GM12878 (cell line): ENCODE measurements at regions not wholly inside any gene's neighbourhood (a gene's known extent, or its start where the extent isn't known, plus 50 kb on each side); places are given as distances from the start of the nearest gene placed in this dataset.

Source experiments
- ATAC-seq: fragments of 200-7000 bp; cut with Tn5 transposase; 3 replicates; pipeline ENCODE4 v1.9.1; 2020; ENCODE audit warnings: mild to moderate bottlenecking, moderate library complexity
- BruUV-seq: library from RNA; stranded (reverse); fragments of 400-500 nt; replicated peaks from 2 replicates; lab custom pipeline; 2021; lab: Mats Ljungman, UMichigan
- CTCF ChIA-PET: fragments of 300-600 bp; sonication (Branson Sonifier 250); formaldehyde crosslinking; extraction: SDS; loops from one replicate; lab custom pipeline; 2021; ENCODE audit warnings: inconsistent platforms; lab: Yijun Ruan, JAX
- POLR2A ChIA-PET: fragments of 350-600 bp; formaldehyde crosslinking; extraction: SDS; loops from one replicate; lab custom pipeline; 2021; ENCODE audit warnings: inconsistent platforms; lab: Charles Lee
- RAD21 ChIA-PET: fragments of 300-600 bp; sonication (Branson Sonifier 250); formaldehyde crosslinking; loops from one replicate; lab custom pipeline; 2023; ENCODE audit warnings: antibody characterized with exemption; ENCODE audit not compliant: unreplicated experiment; lab: Charles Lee
- SMC1A ChIA-PET: fragments of 300-600 bp; sonication (Branson Sonifier 250); formaldehyde crosslinking; loops from one replicate; lab custom pipeline; 2023; ENCODE audit not compliant: unreplicated experiment, uncharacterized antibody; lab: Charles Lee
- DNase-seq: peaks from one replicate; pipeline ENCODE4 v3.0.0-alpha.2; 2011; ENCODE audit warnings: low read depth, low spot score
- FAIRE-seq: peaks from 3 replicates; lab custom pipeline; 2011; peaks lifted over from hg19 to GRCh38; lab: Jason Lieb, UNC
- H2AFZ ChIP-seq: 2 replicates; pipeline ENCODE4 v1.6.0; 2011; ENCODE audit warnings: low read depth, low read length, control low read depth; ENCODE audit not compliant: control insufficient read depth
- H3K27ac ChIP-seq: 2 replicates; pipeline ENCODE4 v1.5.1; 2011; ENCODE audit warnings: control low read depth; ENCODE audit not compliant: control insufficient read depth, insufficient read depth
- H3K27me3 ChIP-seq, 2 experiments: replicated peaks in 1 of 2; 2 replicates each; pipeline versions ENCODE4 v1.6.0 to v1.6.1; 2011; ENCODE audit warnings: low read length in 1 of 2; ENCODE audit not compliant: control insufficient read depth in 2 of 2, insufficient read depth in 2 of 2
- H3K36me3 ChIP-seq, 2 experiments: 2 replicates each; pipeline ENCODE4 v1.5.1; 2011; ENCODE audit warnings: low read length in 1 of 2; ENCODE audit not compliant: control insufficient read depth in 2 of 2, insufficient read depth in 2 of 2
- H3K4me1 ChIP-seq: 2 replicates; pipeline ENCODE4 v1.6.1; 2011; ENCODE audit warnings: mild to moderate bottlenecking, low read length, moderate library complexity, mixed read lengths; ENCODE audit not compliant: control insufficient read depth, insufficient read depth
- H3K4me2 ChIP-seq: 2 replicates; pipeline ENCODE4 v1.6.0; 2011; ENCODE audit warnings: control low read depth; ENCODE audit not compliant: control insufficient read depth, insufficient read depth
- H3K4me3 ChIP-seq: fragments of 200-600 bp; sonication (generic); 2 replicates; pipeline ENCODE4 v1.5.1; 2016
- H3K79me2 ChIP-seq: 2 replicates; pipeline ENCODE4 v1.6.0; 2011; ENCODE audit warnings: low read length; ENCODE audit not compliant: control insufficient read depth, insufficient read depth
- H3K9ac ChIP-seq: 2 replicates; pipeline ENCODE4 v1.8.0; 2011; ENCODE audit warnings: low read length, control low read depth, mixed read lengths; ENCODE audit not compliant: control insufficient read depth, insufficient read depth
- H3K9me3 ChIP-seq: replicated peaks from 3 replicates; pipeline ENCODE4 v1.5.1; 2011; ENCODE audit warnings: mild to moderate bottlenecking, low read length; ENCODE audit not compliant: control insufficient read depth, insufficient read depth
- H4K20me1 ChIP-seq: 2 replicates; pipeline ENCODE4 v1.6.0; 2011; ENCODE audit not compliant: control insufficient read depth, insufficient read depth
- ASH2L ChIP-seq: fragments of 300-600, 200-600 bp; sonication (generic); IDR thresholded peaks from 2 replicates; pipeline ENCODE4 v1.6.1; 2017; ENCODE audit warnings: low read depth, mild to moderate bottlenecking, borderline replicate concordance
- CEBPB ChIP-seq, 2 experiments: fragments of 150-350 bp in 1 of 2; IDR thresholded peaks; 2 replicates each; pipeline ENCODE4 v1.6.1; 2012 to 2014; ENCODE audit warnings: low read depth in 2 of 2, low read length in 2 of 2, borderline replicate concordance in 1 of 2, inconsistent platforms in 1 of 2
- HCFC1 ChIP-seq: fragments of 150-350 bp; IDR thresholded peaks from 2 replicates; pipeline ENCODE4 v1.6.1; 2014; ENCODE audit warnings: low read length
- HDAC2 ChIP-seq: fragments of 200-600 bp; sonication (generic); IDR thresholded peaks from 2 replicates; pipeline ENCODE4 v1.6.1; 2017
- NFXL1 ChIP-seq: fragments of 450-650 bp; IDR thresholded peaks from 2 replicates; pipeline ENCODE4 v1.6.1; 2017; ENCODE audit warnings: antibody characterized with exemption, mild to moderate bottlenecking, borderline replicate concordance
- PML ChIP-seq: IDR thresholded peaks from 2 replicates; pipeline ENCODE4 v1.6.1; 2012; ENCODE audit warnings: low read length, inconsistent platforms
- POLR2AphosphoS5 ChIP-seq: IDR thresholded peaks from 2 replicates; pipeline ENCODE4 v1.6.1; 2011; ENCODE audit warnings: mild to moderate bottlenecking, low read length, inconsistent platforms
- TBL1XR1 ChIP-seq: IDR thresholded peaks from 2 replicates; pipeline ENCODE4 v1.6.1; 2012; ENCODE audit warnings: low read depth, low read length, improper control_type of control experiment
- ZZZ3 ChIP-seq: IDR thresholded peaks from 2 replicates; pipeline ENCODE4 v1.6.1; 2011; ENCODE audit warnings: low read depth; ENCODE audit not compliant: control insufficient read depth, insufficient read length
- whole genome bisulfite sequencing: methylation state at CpG from one replicate; pipeline ENCODE4 v1.1.6; 2016; ENCODE audit warnings: low lambda C conversion rate; ENCODE audit not compliant: insufficient replicate concordance, insufficient coverage; ENCODE audit errors: missing lambda C conversion rate; 5-methylcytosine and 5-hydroxymethylcytosine counted together
- in situ Hi-C: fragments of 300-500 bp; cut with MboI; formaldehyde crosslinking; loops from 9 replicates; pipeline ENCODE4 v1.14.3; 2018; ENCODE audit warnings: mixed read lengths
- intact Hi-C: fragments of 100-400 bp; cut with micrococcal nuclease; formaldehyde crosslinking; loops from one replicate; pipeline ENCODE4 v1.14.2; 2022; ENCODE audit not compliant: unreplicated experiment
- TF ChIP-seq, protein P1 (sequence below): fragments of 450-650 bp; formaldehyde crosslinking; IDR thresholded peaks from 2 replicates; pipeline ENCODE4 v1.4.0; 2020; ENCODE audit warnings: mild to moderate bottlenecking, moderate library complexity
- TF ChIP-seq, protein P2 (sequence below): IDR thresholded peaks from 2 replicates; pipeline ENCODE4 v1.6.1; 2011; ENCODE audit warnings: low read depth, mild to moderate bottlenecking, low read length, moderate library complexity, borderline replicate concordance; ENCODE audit errors: extremely low read depth

GRCh38 chr10:31678139-31678536 lies 250.5 kb downstream of the ARHGAP12 start:
- Histone ChIP-seq H2AFZ (no peak overlapping the region), H3K36me3 (no peaks in the 10 kb centered on the region), H3K9ac (no peak overlapping the region), H3K4me2 (no peak overlapping the region), H3K27me3 (no peaks in the 10 kb centered on the region), H4K20me1 (no peaks in the 10 kb centered on the region), H3K9me3 (peaks cover 5% of the 10 kb centered on the region; the same call in 1 of the 3 replicates), H3K4me3 (no peak overlapping the region), H3K4me1 (no peaks in the 10 kb centered on the region), H3K27ac (no peak overlapping the region), H3K79me2 (no peaks in the 10 kb centered on the region)
- 46% methylated on average over 12 of the region's 12 CpGs for WGBS
- intact Hi-C loops: no loop called here
- DNase-seq (no peak), FAIRE-seq (no peak), ATAC-seq (no peak)
- RAD21 ChIA-PET: no interaction called here
- no TSS peak for BruUV-seq
- POLR2A ChIA-PET: no interaction called here
- CTCF ChIA-PET: interaction anchor here (0.6 kb wide), 1 partner anchor 258 kb away, joined by 3 read pairs; no protein-coding TSS in a partner anchor
- TF ChIP-seq POLR2AphosphoS5: no peak
- TF ChIP-seq ZZZ3: no peak
- TF ChIP-seq HDAC2: no peak
- TF ChIP-seq CEBPB (IDR thresholded peaks at IDR 0.05; ENCODE audit: borderline replicate concordance in 1 of 2, low read depth in 2 of 2, low read length in 2 of 2): no peak
- no peak for TF ChIP-seq PML
- no peak for TF ChIP-seq ASH2L
- TF ChIP-seq, protein P1, sequence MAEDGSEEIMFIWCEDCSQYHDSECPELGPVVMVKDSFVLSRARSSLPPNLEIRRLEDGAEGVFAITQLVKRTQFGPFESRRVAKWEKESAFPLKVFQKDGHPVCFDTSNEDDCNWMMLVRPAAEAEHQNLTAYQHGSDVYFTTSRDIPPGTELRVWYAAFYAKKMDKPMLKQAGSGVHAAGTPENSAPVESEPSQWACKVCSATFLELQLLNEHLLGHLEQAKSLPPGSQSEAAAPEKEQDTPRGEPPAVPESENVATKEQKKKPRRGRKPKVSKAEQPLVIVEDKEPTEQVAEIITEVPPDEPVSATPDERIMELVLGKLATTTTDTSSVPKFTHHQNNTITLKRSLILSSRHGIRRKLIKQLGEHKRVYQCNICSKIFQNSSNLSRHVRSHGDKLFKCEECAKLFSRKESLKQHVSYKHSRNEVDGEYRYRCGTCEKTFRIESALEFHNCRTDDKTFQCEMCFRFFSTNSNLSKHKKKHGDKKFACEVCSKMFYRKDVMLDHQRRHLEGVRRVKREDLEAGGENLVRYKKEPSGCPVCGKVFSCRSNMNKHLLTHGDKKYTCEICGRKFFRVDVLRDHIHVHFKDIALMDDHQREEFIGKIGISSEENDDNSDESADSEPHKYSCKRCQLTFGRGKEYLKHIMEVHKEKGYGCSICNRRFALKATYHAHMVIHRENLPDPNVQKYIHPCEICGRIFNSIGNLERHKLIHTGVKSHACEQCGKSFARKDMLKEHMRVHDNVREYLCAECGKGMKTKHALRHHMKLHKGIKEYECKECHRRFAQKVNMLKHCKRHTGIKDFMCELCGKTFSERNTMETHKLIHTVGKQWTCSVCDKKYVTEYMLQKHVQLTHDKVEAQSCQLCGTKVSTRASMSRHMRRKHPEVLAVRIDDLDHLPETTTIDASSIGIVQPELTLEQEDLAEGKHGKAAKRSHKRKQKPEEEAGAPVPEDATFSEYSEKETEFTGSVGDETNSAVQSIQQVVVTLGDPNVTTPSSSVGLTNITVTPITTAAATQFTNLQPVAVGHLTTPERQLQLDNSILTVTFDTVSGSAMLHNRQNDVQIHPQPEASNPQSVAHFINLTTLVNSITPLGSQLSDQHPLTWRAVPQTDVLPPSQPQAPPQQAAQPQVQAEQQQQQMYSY (CRISPR knock-in tag): no peak
- TF ChIP-seq, protein P2, sequence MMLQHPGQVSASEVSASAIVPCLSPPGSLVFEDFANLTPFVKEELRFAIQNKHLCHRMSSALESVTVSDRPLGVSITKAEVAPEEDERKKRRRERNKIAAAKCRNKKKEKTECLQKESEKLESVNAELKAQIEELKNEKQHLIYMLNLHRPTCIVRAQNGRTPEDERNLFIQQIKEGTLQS: no peak
- TF ChIP-seq TBL1XR1: no peak
- TF ChIP-seq NFXL1: no peak
- no peak for TF ChIP-seq HCFC1
- SMC1A ChIA-PET: no interaction called here
- in situ Hi-C loops: no loop called here
